Right lobe of liver (tissue), 6 donors: ENCODE measurements at regions not wholly inside any gene's neighbourhood (a gene's known extent, or its start where the extent isn't known, plus 50 kb on each side); places are given as distances from the start of the nearest gene placed in this dataset.

Source experiments
- ATAC-seq, 4 donors: fragments of 200-7000 bp; cut with Tn5 transposase; one replicate each; pipeline ENCODE4 v1.9.1; 2020; ENCODE audit warnings: mild to moderate bottlenecking in 4 of 4, moderate library complexity in 4 of 4
- DNase-seq, 3 donors: peaks; one replicate each; pipeline ENCODE4 v3.0.0-alpha.2; 2020
- H3K27ac ChIP-seq, 3 donors: fragments of 200-600 bp; one replicate each; pipeline ENCODE4 v1.8.0; 2022
- H3K27me3 ChIP-seq, 2 donors: fragments of 200-600 bp; one replicate each; pipeline ENCODE4 v1.8.0; 2022
- H3K36me3 ChIP-seq, 4 donors: fragments of 200-600 bp; sonication (generic) in 1 of 4; one replicate each; pipeline versions ENCODE4 v1.5.1 to v1.8.0; 2017 to 2022; ENCODE audit warnings: control low read depth in 1 of 4
- H3K4me1 ChIP-seq, 4 donors: fragments of 200-600 bp; sonication (generic) in 1 of 4; one replicate each; pipeline versions ENCODE4 v1.5.1 to v1.8.0; 2017 to 2022; ENCODE audit warnings: control low read depth in 1 of 4
- H3K4me3 ChIP-seq, 3 donors: fragments of 200-600 bp; one replicate each; pipeline ENCODE4 v1.8.0; 2022
- H3K9me3 ChIP-seq, 4 donors: fragments of 200-600 bp; sonication (generic) in 1 of 4; one replicate each; pipeline versions ENCODE4 v1.5.1 to v1.8.0; 2017 to 2022; ENCODE audit warnings: control low read depth in 1 of 4
- POLR2A ChIP-seq: fragments of 450-650 bp; IDR thresholded peaks from one replicate; pipeline ENCODE4 v1.6.1; 2017; ENCODE audit warnings: antibody characterized with exemption, mild to moderate bottlenecking
- WGBS: methylation state at CpG from one replicate; pipeline ENCODE4 v1.1.6; 2018; ENCODE audit warnings: low coverage, low lambda C conversion rate; ENCODE audit not compliant: insufficient coverage; ENCODE audit errors: missing lambda C conversion rate; 5-methylcytosine and 5-hydroxymethylcytosine counted together
- intact Hi-C, 2 donors: fragments of 100-400 bp; cut with DNase I; formaldehyde crosslinking; loops; one replicate each; pipeline versions ENCODE4 v1.11.2 to v1.14.1; 2022
- TF ChIP-seq, protein P1 (sequence below), 4 donors: fragments of 200-600 bp in 3 of 4; fragments of 450-650 bp in 1 of 4; IDR thresholded peaks; one replicate each; pipeline versions ENCODE4 v1.5.1 to v1.8.0; 2016 to 2022; ENCODE audit warnings: antibody characterized with exemption in 4 of 4, mild to moderate bottlenecking in 2 of 4
- donor health status: DM: no; HTN: yes; CAD: no.
- donor health status: DM: no; HTN: no; CAD: no.
- donor health status: DM: no; HTN: no; CAD: no.
- donor health status: DM: no; HTN: yes; CAD: no.
- donor health status: DM: no; HTN: yes; CAD: no.

DNA sequence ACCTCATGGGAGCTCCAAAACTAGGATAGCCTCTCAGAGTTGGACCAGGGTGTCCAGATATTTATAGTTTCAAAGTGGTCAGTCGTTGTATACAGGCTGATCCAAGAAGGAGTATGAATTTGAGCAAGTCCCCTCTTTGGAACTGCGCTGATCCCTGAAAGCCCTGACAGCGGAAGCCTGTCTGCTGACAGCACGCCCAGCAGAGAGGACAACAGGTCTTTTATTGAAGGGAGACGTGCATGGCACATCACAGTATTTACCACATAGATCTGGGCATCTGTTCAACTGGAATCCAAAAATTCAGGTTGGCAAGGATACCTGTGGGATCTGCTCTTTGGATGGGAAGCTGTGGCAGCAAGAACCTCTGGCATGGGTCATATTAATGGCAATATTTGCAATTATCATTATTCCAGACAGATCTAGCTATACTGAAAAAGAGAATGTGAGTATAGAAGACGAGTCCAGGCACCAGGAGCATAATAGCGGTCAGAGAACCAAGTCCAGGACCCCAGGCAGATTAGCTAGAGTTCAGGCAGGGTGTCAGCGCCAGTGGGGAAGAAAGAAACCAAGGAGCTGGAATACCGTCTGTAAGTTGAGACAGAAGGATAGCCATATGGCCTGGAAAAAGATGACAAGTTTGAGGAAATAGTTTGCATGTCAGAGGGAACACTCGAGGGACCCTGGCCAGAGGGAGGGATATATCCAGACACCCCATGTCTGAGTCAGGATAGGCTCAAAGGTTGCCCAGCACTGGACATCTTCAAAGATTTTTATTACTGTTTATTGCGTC is 260.4 kb upstream of the FANCL start:
- no peak for DNase-seq
- no peaks in the 10 kb centered on the region for H3K27me3 ChIP-seq
- H3K4me1 ChIP-seq = no peaks in the 10 kb centered on the region
- H3K36me3 ChIP-seq = no peaks in the 10 kb centered on the region
- TF ChIP-seq POLR2A = no peak
- TF ChIP-seq, protein P1, sequence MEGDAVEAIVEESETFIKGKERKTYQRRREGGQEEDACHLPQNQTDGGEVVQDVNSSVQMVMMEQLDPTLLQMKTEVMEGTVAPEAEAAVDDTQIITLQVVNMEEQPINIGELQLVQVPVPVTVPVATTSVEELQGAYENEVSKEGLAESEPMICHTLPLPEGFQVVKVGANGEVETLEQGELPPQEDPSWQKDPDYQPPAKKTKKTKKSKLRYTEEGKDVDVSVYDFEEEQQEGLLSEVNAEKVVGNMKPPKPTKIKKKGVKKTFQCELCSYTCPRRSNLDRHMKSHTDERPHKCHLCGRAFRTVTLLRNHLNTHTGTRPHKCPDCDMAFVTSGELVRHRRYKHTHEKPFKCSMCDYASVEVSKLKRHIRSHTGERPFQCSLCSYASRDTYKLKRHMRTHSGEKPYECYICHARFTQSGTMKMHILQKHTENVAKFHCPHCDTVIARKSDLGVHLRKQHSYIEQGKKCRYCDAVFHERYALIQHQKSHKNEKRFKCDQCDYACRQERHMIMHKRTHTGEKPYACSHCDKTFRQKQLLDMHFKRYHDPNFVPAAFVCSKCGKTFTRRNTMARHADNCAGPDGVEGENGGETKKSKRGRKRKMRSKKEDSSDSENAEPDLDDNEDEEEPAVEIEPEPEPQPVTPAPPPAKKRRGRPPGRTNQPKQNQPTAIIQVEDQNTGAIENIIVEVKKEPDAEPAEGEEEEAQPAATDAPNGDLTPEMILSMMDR (IDR thresholded peaks at IDR 0.05) = no peak
- no peak overlapping the region for H3K4me3 ChIP-seq
- intact Hi-C loops = no loop called here
- no peak for ATAC-seq
- no peaks in the 10 kb centered on the region for H3K9me3 ChIP-seq
- 52% methylated on average over 10 of the region's 11 CpGs for WGBS
- no peak overlapping the region for H3K27ac ChIP-seq

DNA sequence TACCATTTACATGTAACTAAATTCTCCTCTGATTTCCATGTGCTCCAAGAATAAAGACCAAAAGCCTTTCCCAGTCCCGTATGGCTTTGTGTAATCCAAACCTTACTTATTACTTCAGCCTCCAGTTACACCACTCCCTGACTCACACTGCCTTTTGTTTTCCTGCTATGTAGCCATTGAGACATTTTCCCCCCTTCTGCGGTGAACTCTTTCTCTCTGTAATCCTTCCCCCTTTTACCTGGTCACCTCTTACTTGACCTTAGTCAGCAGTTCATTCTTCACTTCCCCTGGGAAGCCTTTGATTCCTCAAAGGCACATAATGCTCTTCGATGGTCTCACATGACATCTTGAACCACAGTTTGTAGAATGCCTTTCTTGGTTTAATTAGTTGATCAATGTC is 256.0 kb upstream of the FANCL start:
- WGBS = 41% methylated on average over 3 of the region's 3 CpGs
- Histone ChIP-seq H3K27me3 (no peaks in the 10 kb centered on the region), H3K27ac (no peak overlapping the region), H3K4me1 (no peaks in the 10 kb centered on the region), H3K9me3 (no peaks in the 10 kb centered on the region), H3K36me3 (no peaks in the 10 kb centered on the region), H3K4me3 (no peak overlapping the region)
- ATAC-seq = no peak
- intact Hi-C loops = no loop called here
- no peak for DNase-seq
- TF ChIP-seq, protein P1 (IDR thresholded peaks at IDR 0.05) = no peak
- no peak for TF ChIP-seq POLR2A

DNA sequence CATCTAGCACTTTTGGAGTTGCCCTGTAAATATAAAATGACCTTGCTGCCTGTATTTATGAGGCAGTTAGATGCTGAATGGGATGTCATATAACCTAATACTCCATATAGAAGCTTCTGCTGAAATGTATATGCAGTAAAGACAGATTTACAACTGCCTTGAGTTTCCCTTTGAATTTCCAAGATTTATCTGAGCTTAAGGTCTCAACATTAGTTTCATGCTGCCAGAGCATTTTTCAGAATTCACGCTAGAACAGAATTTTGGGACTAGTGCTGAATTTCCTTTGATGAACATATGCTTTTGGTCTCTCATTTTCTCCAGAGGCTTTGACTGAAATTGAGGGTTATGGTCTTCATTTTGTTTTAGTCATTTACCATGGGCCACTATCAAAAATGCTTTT is 254.7 kb upstream of the FANCL start:
- TF ChIP-seq, protein P1 (IDR thresholded peaks at IDR 0.05) = no peak
- no peak for TF ChIP-seq POLR2A
- ATAC-seq = no peak
- no peaks in the 10 kb centered on the region for H3K27me3 ChIP-seq
- H3K9me3 ChIP-seq = no peaks in the 10 kb centered on the region
- no peak overlapping the region for H3K4me3 ChIP-seq
- no peaks in the 10 kb centered on the region for H3K4me1 ChIP-seq
- no peaks in the 10 kb centered on the region for H3K36me3 ChIP-seq
- no peak for DNase-seq
- 77% methylated on average over 1 of the region's 1 CpG for WGBS
- intact Hi-C loops = no loop called here
- H3K27ac ChIP-seq = no peak overlapping the region

DNA sequence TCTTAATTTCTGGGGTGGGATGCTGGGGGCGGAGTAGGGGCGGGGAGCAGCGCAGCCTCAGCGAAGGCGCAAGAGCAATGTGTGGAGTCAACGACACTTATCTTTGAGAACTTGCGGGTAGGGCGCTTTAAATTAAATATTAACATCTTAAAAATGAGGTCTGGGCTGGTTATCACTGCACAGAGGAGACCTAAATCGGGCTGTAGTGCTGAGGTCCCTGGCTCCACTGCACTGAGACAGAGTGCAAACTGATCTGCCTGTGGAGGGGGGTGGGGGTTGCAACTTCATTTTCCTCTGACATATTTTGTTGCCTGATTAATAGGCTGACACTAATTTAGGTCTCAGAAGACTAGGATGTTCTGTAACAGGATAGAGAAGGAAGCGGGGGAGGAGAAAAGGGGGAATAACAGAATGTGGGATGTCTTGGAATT is 253.0 kb upstream of the FANCL start:
- Histone ChIP-seq H3K27me3 (no peaks in the 10 kb centered on the region), H3K27ac (no peak overlapping the region), H3K36me3 (no peaks in the 10 kb centered on the region), H3K9me3 (no peaks in the 10 kb centered on the region), H3K4me1 (no peaks in the 10 kb centered on the region), H3K4me3 (no peak overlapping the region)
- TF ChIP-seq, protein P1 (IDR thresholded peaks at IDR 0.05) = no peak
- no peak for TF ChIP-seq POLR2A
- no peak for ATAC-seq
- intact Hi-C loops = no loop called here
- 63% methylated on average over 10 of the region's 10 CpGs for WGBS
- no peak for DNase-seq
